Progenitor cell of endocrine pancreas (in vitro differentiated cells): ENCODE measurements at regions not wholly inside any gene's neighbourhood (a gene's known extent, or its start where the extent isn't known, plus 50 kb on each side); places are given as distances from the start of the nearest gene placed in this dataset.

ENCODE experiments used
- DNase-seq: peaks from one replicate; pipeline ENCODE4 v3.0.0; 2021; ENCODE audit warnings: low spot score; ENCODE audit not compliant: unreplicated experiment
- H3K27ac Mint-ChIP-seq: 2 replicates; pipeline ENCODE4 v1.8.0; 2021; ENCODE audit warnings: mild to moderate bottlenecking, moderate library complexity, mixed read lengths
- H3K27me3 Mint-ChIP-seq: 2 replicates; pipeline ENCODE4 v1.8.0; 2021; ENCODE audit warnings: mixed read lengths
- H3K36me3 Mint-ChIP-seq: 2 replicates; pipeline ENCODE4 v1.8.0; 2022; ENCODE audit warnings: mixed read lengths; ENCODE audit not compliant: insufficient read depth
- H3K4me1 Mint-ChIP-seq: 2 replicates; pipeline ENCODE4 v1.8.0; 2021; ENCODE audit warnings: low read depth, mixed read lengths
- H3K4me3 Mint-ChIP-seq: 2 replicates; pipeline ENCODE4 v1.8.0; 2021; ENCODE audit warnings: low read depth, mild to moderate bottlenecking, moderate library complexity, mixed read lengths
- H3K9me3 Mint-ChIP-seq: 2 replicates; pipeline ENCODE4 v1.8.0; 2021; ENCODE audit warnings: low read depth, mixed read lengths
- TF ChIP-seq, protein P1 (sequence below): fragments of 200-600 bp; sonication (generic); IDR thresholded peaks from one replicate; pipeline ENCODE4 v1.5.0; 2021; ENCODE audit warnings: antibody characterized with exemption, mild to moderate bottlenecking; ENCODE audit not compliant: unreplicated experiment

DNA sequence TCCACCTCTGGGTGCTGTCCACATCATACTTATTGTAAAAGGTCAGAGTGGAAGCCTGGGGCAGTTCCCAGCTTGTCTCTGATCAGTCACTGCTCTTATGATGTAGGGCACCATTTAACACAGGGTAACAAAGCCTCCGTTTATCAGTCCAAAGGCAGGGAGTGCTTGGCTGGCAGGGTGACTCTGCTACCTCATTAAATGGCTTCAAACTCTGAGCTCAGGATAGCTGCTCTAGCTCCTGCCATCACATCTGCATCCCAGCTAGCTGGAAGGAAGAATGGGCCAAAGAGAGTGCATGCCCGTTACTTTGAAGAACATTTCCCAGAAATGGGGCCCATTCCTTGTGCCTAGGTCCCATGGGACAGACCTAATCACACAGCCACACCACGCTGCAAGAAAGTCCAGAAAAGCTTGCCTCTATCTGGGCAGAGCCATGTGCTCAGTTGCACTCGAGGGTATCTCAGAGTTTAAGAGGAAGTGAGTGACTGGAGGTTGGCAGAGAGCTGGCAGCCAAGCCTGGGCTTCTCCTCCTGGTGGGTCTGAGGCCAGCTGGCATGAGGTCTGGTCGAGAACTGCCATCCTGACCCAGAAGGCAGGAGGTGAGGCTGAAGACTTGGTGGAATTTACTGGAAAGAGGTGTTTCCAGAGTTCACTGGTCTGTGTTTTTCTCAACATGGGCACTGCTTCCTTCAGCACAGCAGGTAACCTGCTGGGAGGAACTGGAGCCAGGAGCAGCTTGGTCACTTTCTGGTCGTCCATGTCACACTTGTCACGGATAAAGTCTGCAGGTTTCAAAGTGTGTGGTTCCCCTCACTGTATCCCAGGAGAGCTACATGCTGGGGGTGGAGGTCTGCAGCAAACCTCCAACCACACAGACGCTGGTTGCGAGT, 935.7 kb downstream of the BRD1 start:
- TF ChIP-seq, protein P1, sequence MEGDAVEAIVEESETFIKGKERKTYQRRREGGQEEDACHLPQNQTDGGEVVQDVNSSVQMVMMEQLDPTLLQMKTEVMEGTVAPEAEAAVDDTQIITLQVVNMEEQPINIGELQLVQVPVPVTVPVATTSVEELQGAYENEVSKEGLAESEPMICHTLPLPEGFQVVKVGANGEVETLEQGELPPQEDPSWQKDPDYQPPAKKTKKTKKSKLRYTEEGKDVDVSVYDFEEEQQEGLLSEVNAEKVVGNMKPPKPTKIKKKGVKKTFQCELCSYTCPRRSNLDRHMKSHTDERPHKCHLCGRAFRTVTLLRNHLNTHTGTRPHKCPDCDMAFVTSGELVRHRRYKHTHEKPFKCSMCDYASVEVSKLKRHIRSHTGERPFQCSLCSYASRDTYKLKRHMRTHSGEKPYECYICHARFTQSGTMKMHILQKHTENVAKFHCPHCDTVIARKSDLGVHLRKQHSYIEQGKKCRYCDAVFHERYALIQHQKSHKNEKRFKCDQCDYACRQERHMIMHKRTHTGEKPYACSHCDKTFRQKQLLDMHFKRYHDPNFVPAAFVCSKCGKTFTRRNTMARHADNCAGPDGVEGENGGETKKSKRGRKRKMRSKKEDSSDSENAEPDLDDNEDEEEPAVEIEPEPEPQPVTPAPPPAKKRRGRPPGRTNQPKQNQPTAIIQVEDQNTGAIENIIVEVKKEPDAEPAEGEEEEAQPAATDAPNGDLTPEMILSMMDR: no peak
- DNase-seq: no peak
- Mint-ChIP-seq H3K27ac (no peak overlapping the region), H3K4me1 (no peaks in the 10 kb centered on the region), H3K36me3 (no peaks in the 10 kb centered on the region), H3K27me3 (peaks cover 37% of the 10 kb centered on the region), H3K4me3 (no peak overlapping the region), H3K9me3 (no peaks in the 10 kb centered on the region)

DNA sequence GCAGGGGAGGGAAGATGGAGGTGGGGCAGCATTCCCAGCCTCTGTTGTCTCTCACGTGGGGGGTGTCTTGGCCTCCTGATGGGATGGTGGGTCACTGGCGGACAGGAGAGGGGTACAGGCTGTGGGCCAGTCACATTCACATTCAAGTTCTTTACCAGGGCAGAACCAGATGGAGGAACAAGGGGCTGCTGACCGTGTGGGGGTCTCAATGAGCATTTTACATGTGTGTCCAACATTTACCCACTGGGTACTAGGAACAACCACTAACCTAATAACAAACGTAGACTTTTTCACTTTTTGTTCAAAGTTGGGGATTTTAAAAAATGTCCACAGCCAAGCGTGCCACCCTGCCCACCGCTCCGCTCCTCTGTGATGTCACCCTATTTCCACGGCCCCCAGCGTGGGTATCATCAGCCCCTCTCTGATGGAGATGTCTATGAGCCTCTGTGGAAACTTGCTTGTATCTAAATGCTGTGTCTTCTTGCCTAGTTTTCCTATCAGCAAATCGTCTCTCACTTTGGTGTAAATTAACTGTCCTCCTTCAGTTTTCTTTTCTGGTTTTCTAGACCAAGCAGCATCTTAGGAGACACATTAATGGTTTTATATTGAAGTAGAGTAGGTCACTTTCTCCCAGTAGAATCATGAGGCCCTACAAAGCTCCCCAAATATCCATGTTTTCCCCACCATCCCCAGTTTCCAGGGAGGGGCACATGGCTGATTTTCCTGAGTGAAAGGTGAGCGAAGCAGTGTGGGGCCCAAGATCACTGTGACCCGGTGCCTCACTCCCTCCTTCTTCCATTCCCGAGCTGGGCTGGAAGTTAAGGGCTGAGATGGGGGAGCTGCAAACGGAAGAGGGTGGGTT, 936.7 kb downstream of the BRD1 start:
- Mint-ChIP-seq H3K27ac (no peak overlapping the region), H3K9me3 (no peaks in the 10 kb centered on the region), H3K27me3 (peaks cover 37% of the 10 kb centered on the region), H3K36me3 (no peaks in the 10 kb centered on the region), H3K4me1 (no peaks in the 10 kb centered on the region), H3K4me3 (no peak overlapping the region)
- TF ChIP-seq, protein P1: no peak
- no peak for DNase-seq

DNA sequence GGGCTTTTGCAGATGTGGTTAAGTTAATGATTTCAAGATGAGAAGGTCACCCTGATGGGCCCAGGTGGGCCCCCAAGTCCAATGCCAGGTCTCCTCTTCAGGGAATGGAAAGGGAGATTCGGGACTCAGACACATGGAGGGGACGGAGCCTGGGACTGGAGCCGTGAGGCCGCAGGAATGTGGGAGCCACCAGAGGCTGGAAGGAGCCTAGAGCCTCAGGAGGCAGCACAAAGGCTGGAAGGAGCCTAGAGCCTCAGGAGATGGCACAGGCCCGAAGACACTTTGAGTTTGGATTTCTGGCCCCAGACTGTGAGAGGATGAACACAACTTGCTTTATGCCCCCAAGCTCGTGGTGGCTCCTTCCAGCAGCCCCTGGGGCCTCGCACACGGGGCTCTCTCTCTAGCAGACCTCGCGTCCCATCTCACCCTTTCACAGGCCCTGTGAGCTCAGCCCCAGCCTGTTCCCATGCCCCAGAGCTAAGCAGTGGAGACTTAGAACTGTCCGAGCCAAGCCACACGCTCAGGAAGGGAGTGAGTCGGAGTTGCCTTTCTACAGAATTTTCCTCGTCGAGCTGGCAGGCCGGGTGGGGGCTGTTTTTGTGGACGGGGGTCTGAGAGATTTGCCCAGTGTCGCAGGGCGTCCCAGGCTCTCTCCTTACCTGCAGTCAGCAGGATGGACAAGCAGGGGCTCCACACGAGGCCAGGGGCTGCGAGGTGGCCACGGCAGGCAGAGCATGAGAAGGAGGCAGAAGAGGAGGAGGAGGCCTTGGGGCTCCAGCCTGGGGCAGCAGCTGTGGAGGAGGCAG, 937.6 kb downstream of the BRD1 start:
- TF ChIP-seq, protein P1: no peak
- no peak for DNase-seq
- Mint-ChIP-seq H3K4me3 (no peak overlapping the region), H3K9me3 (no peaks in the 10 kb centered on the region), H3K4me1 (no peaks in the 10 kb centered on the region), H3K36me3 (no peaks in the 10 kb centered on the region), H3K27me3 (peaks cover 31% of the 10 kb centered on the region), H3K27ac (no peak overlapping the region)

DNA sequence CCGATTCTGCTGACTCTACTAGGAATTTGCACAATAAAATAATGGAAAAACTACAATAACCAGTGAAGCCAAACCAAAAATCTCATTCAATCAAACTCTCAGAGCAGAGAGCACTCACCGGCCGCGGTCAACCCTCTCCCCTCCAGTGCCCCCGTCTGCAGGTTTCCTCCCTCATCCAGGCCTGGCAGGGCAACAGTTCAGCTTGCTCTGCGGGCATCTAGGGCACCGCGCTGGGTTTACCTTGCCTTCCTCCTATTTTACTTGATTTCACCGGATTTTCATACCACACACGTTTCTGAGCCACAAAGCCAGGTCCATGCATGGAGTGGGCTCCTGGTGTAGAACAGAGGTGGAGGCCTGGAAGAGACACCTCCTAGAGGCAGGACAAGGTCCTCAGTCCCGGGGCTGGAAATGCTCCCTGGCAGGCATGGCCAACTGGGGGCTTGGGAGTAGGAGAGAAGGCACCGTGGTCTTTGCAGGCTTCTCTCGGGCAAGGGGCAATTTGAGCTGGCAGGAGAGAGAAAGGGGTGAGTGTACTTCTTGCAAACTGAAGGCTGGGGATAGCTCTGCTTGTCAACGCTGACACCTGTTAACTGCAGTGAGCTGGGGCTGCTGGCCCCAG, 938.4 kb downstream of the BRD1 start:
- H3K9me3 Mint-ChIP-seq: no peaks in the 10 kb centered on the region

More for the DNA sequence above, 938.4 kb downstream of the BRD1 start:
- Mint-ChIP-seq H3K27ac (no peak overlapping the region), H3K4me3 (no peak overlapping the region), H3K27me3 (peaks cover 28% of the 10 kb centered on the region), H3K4me1 (no peaks in the 10 kb centered on the region), H3K36me3 (no peaks in the 10 kb centered on the region)
- no peak for DNase-seq
- TF ChIP-seq, protein P1: no peak
